Common myeloid progenitor, CD34-positive (primary cell): ENCODE measurements at regions not wholly inside any gene's neighbourhood (a gene's known extent, or its start where the extent isn't known, plus 50 kb on each side); places are given as distances from the start of the nearest gene placed in this dataset.
A peak's percentile ranks its signal among the peaks of the same experiment; 100 is the strongest.

Experiments used
- CTCF ChIA-PET: fragments of 350-600 bp; sonication (Branson Sonifier 250); formaldehyde crosslinking; loops from one replicate; lab custom pipeline; 2021; ENCODE audit warnings: antibody characterized with exemption; lab: Charles Lee
- POLR2A ChIA-PET: fragments of 350-600 bp; sonication (Branson Sonifier 250); formaldehyde crosslinking; loops from one replicate; lab custom pipeline; 2021; ENCODE audit warnings: antibody characterized with exemption; lab: Charles Lee
- DNase-seq, 3 donors: peaks; one replicate each; pipeline versions ENCODE4 v3.0.0 to v3.0.0-alpha.2; 2013
- H3K27ac ChIP-seq, 2 experiments: 1 replicate in 1 of 2; 2 replicates in 1 of 2; pipeline ENCODE4 v1.7.0; 2013; ENCODE audit warnings: inconsistent platforms in 2 of 2, low read length in 2 of 2, mild to moderate bottlenecking in 2 of 2, low read depth in 1 of 2, moderate library complexity in 1 of 2; ENCODE audit not compliant: severe bottlenecking in 2 of 2, insufficient read depth in 1 of 2, poor library complexity in 1 of 2
- H3K27me3 ChIP-seq, 5 experiments: replicated peaks in 2 of 5; 1 replicate in 3 of 5; 2 replicates in 2 of 5; pipeline versions ENCODE4 v1.6.1 to v1.7.0; 2013; ENCODE audit warnings: low read length in 4 of 5, mild to moderate bottlenecking in 2 of 5, moderate library complexity in 2 of 5, inconsistent platforms in 1 of 5; ENCODE audit not compliant: insufficient read depth in 5 of 5, control insufficient read depth in 4 of 5
- H3K36me3 ChIP-seq, 4 experiments: 1 replicate in 2 of 4; 2 replicates in 2 of 4; pipeline versions ENCODE4 v1.6.1 to v1.7.0; 2013; ENCODE audit warnings: low read length in 3 of 4, control low read depth in 1 of 4, mild to moderate bottlenecking in 1 of 4; ENCODE audit not compliant: control insufficient read depth in 4 of 4, insufficient read depth in 4 of 4
- H3K4me1 ChIP-seq, 4 experiments: 1 replicate in 3 of 4; 2 replicates in 1 of 4; pipeline versions ENCODE4 v1.6.1 to v1.7.1; 2013; ENCODE audit warnings: low read length in 3 of 4, mild to moderate bottlenecking in 3 of 4, control low read depth in 1 of 4, inconsistent platforms in 1 of 4, moderate library complexity in 1 of 4; ENCODE audit not compliant: control insufficient read depth in 4 of 4, insufficient read depth in 4 of 4; ENCODE audit errors: control extremely low read depth in 1 of 4
- H3K4me3 ChIP-seq, 7 experiments: 1 replicate in 4 of 7; 2 replicates in 3 of 7; pipeline versions ENCODE4 v1.5.1 to v1.7.0; 2013; ENCODE audit warnings: mild to moderate bottlenecking in 7 of 7, low read length in 6 of 7, moderate library complexity in 6 of 7, inconsistent platforms in 2 of 7, low read depth in 2 of 7, control low read depth in 1 of 7; ENCODE audit not compliant: insufficient read depth in 4 of 7, control insufficient read depth in 1 of 7; ENCODE audit errors: extremely low read depth in 1 of 7
- H3K9me3 ChIP-seq, 5 experiments: 1 replicate in 4 of 5; 2 replicates in 1 of 5; pipeline versions ENCODE4 v1.6.1 to v1.7.1; 2013; ENCODE audit warnings: low read length in 4 of 5, mild to moderate bottlenecking in 2 of 5, inconsistent platforms in 1 of 5, low read depth in 1 of 5, moderate library complexity in 1 of 5; ENCODE audit not compliant: control insufficient read depth in 4 of 5, insufficient read depth in 2 of 5; ENCODE audit errors: control extremely low read depth in 1 of 5
- whole genome bisulfite sequencing: methylation state at CpG from one replicate; pipeline ENCODE4 v1.1.5; 2013; ENCODE audit not compliant: insufficient coverage; 5-methylcytosine and 5-hydroxymethylcytosine counted together

GRCh38 chrX:580030-580429 is 50.6 kb upstream of the SHOX start:
- H3K9me3 ChIP-seq: no peaks in the 10 kb centered on the region
- ChIA-PET CTCF (no interaction called here), POLR2A (no interaction called here)
- H3K4me1 ChIP-seq: no peaks in the 10 kb centered on the region
- H3K27me3 ChIP-seq: peaks cover 0 to 13% (median 2%) of the 10 kb centered on the region in 5 experiments
- no peak overlapping the region for H3K27ac ChIP-seq
- H3K4me3 ChIP-seq: no peak overlapping the region
- peak in 2 of 3 donors; percentile 59 to 62 for DNase-seq
- WGBS: 46% methylated on average over 3 of the region's 7 CpGs
- H3K36me3 ChIP-seq: no peaks in the 10 kb centered on the region
